Trophoblast cell (in vitro differentiated cells and primary cell): ENCODE measurements at regions not wholly inside any gene's neighbourhood (a gene's known extent, or its start where the extent isn't known, plus 50 kb on each side); places are given as distances from the start of the nearest gene placed in this dataset.

Experiments
- DNase-seq, 2 donors: peaks; one replicate each; pipeline ENCODE4 v3.0.0-alpha.2; 2016
- H2AFZ ChIP-seq: 2 replicates; pipeline ENCODE4 v1.6.1; 2013; ENCODE audit warnings: low read length, moderate library complexity, mild to moderate bottlenecking; ENCODE audit not compliant: insufficient read depth, poor library complexity
- H2AK5ac ChIP-seq: 2 replicates; pipeline ENCODE4 v1.6.1; 2013; ENCODE audit warnings: mild to moderate bottlenecking, low read length
- H2BK120ac ChIP-seq: 2 replicates; pipeline ENCODE4 v1.6.1; 2013; ENCODE audit warnings: low read length, mild to moderate bottlenecking, moderate library complexity; ENCODE audit not compliant: insufficient read depth, poor library complexity
- H2BK12ac ChIP-seq: 2 replicates; pipeline ENCODE4 v1.6.1; 2013; ENCODE audit warnings: mild to moderate bottlenecking, low read length, moderate library complexity
- H2BK5ac ChIP-seq: 2 replicates; pipeline ENCODE4 v1.6.1; 2013; ENCODE audit warnings: low read length, low read depth, moderate library complexity, mild to moderate bottlenecking; ENCODE audit not compliant: poor library complexity
- H3K14ac ChIP-seq: 2 replicates; pipeline ENCODE4 v1.6.1; 2013; ENCODE audit warnings: mild to moderate bottlenecking, low read length
- H3K18ac ChIP-seq: 2 replicates; pipeline ENCODE4 v1.6.1; 2013; ENCODE audit warnings: mild to moderate bottlenecking, low read length
- H3K23ac ChIP-seq: 2 replicates; pipeline ENCODE4 v1.6.1; 2013; ENCODE audit warnings: low read length
- H3K27ac ChIP-seq: 2 replicates; pipeline ENCODE4 v1.5.1; 2013; ENCODE audit warnings: low read depth, mild to moderate bottlenecking, inconsistent platforms, low read length, moderate library complexity
- H3K27me3 ChIP-seq: 2 replicates; pipeline ENCODE4 v1.6.1; 2013; ENCODE audit warnings: inconsistent platforms, mild to moderate bottlenecking, low read length, moderate library complexity; ENCODE audit not compliant: insufficient read depth
- H3K36me3 ChIP-seq, 2 experiments: 1 replicate in 1 of 2; 2 replicates in 1 of 2; pipeline ENCODE4 v1.6.1; 2013; ENCODE audit warnings: low read length in 2 of 2, mild to moderate bottlenecking in 2 of 2, moderate library complexity in 1 of 2; ENCODE audit not compliant: insufficient read depth in 2 of 2, control insufficient read depth in 1 of 2
- H3K4ac ChIP-seq: 2 replicates; pipeline ENCODE4 v1.6.1; 2013; ENCODE audit warnings: low read depth, mild to moderate bottlenecking, low read length, moderate library complexity
- H3K4me1 ChIP-seq, 2 experiments: 1 replicate in 1 of 2; 2 replicates in 1 of 2; pipeline ENCODE4 v1.6.1; 2013; ENCODE audit warnings: low read length in 2 of 2, mild to moderate bottlenecking in 2 of 2, moderate library complexity in 1 of 2; ENCODE audit not compliant: insufficient read depth in 2 of 2, control insufficient read depth in 1 of 2
- H3K4me2 ChIP-seq: 2 replicates; pipeline ENCODE4 v1.6.1; 2013; ENCODE audit warnings: inconsistent platforms, mild to moderate bottlenecking, low read length, moderate library complexity
- H3K4me3 ChIP-seq: 2 replicates; pipeline ENCODE4 v1.5.1; 2013; ENCODE audit warnings: mild to moderate bottlenecking, low read depth, low read length, inconsistent platforms
- H3K79me1 ChIP-seq: one replicate; pipeline ENCODE4 v1.6.1; 2013; ENCODE audit warnings: low read length
- H3K79me2 ChIP-seq: 2 replicates; pipeline ENCODE4 v1.6.1; 2013; ENCODE audit warnings: low read length, mild to moderate bottlenecking; ENCODE audit not compliant: control insufficient read depth, insufficient read depth, poor library complexity
- H3K9ac ChIP-seq: 2 replicates; pipeline ENCODE4 v1.6.1; 2013; ENCODE audit warnings: mild to moderate bottlenecking, low read length
- H3K9me3 ChIP-seq: 2 replicates; pipeline ENCODE4 v1.6.1; 2013; ENCODE audit warnings: low read depth, mild to moderate bottlenecking, control low read depth, inconsistent platforms, low read length; ENCODE audit not compliant: insufficient read depth
- H4K12ac ChIP-seq: 2 replicates; pipeline ENCODE4 v1.6.1; 2013; ENCODE audit warnings: low read depth, mild to moderate bottlenecking, low read length, moderate library complexity
- H4K8ac ChIP-seq: 2 replicates; pipeline ENCODE4 v1.6.1; 2013; ENCODE audit warnings: low read depth, mild to moderate bottlenecking, low read length, moderate library complexity
- H4K91ac ChIP-seq: one replicate; pipeline ENCODE4 v1.6.1; 2013; ENCODE audit warnings: low read depth, mild to moderate bottlenecking, low read length, moderate library complexity
- WGBS: extraction: QIAGEN DNeasy Blood & Tissue Kit; methylation state at CpG from one replicate; pipeline ENCODE4 v1.1.7; 2013; ENCODE audit warnings: missing lambda C conversion rate; ENCODE audit not compliant: insufficient read length, insufficient coverage; ENCODE audit errors: extremely low coverage; 5-methylcytosine and 5-hydroxymethylcytosine counted together

DNA sequence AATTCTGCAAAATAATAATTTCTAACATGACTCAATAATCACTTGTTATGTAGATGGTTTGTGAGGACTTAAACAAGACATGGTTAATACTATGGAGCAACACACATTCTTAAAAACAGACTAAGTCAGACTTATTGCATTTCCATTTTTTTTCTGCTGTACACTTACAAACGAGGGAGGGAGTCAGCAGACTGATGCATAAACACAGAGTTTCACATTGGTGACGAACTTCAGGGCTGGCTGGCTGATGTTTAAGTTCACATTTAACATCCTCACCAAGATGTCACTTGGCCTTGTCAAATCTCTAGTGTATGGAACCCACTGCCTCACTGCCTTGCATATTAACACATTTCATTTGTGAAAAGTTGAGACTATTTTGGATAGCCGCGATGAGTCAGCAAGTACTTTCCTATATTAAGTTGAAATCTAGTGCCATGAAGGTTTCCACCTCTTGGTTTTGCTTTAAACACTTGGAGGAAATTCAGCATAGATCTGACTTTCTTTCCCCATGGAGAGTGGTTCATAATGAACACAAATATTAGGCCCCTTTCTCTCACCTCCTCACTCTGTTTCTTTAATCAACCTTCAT, 337.5 kb upstream of the RUNX1 start:
- WGBS: no CpG with 5 or more reads among the region's 4 CpGs
- Histone ChIP-seq H2BK5ac (no peak overlapping the region), H3K4me3 (no peak overlapping the region), H3K23ac (no peak overlapping the region), H3K36me3 (no peaks in the 10 kb centered on the region), H2BK120ac (no peak overlapping the region), H4K12ac (no peak overlapping the region), H3K9me3 (no peaks in the 10 kb centered on the region), H4K91ac (no peak overlapping the region), H3K79me1 (no peaks in the 10 kb centered on the region), H3K4ac (no peak overlapping the region), H3K4me2 (no peak overlapping the region), H2AFZ (no peak overlapping the region), H3K9ac (no peak overlapping the region), H2BK12ac (no peak overlapping the region), H3K14ac (no peak overlapping the region), H4K8ac (no peak overlapping the region), H2AK5ac (no peak overlapping the region), H3K4me1 (no peaks in the 10 kb centered on the region), H3K27ac (no peak overlapping the region), H3K18ac (no peak overlapping the region), H3K79me2 (no peaks in the 10 kb centered on the region), H3K27me3 (no peaks in the 10 kb centered on the region)
- DNase-seq: no peak

DNA sequence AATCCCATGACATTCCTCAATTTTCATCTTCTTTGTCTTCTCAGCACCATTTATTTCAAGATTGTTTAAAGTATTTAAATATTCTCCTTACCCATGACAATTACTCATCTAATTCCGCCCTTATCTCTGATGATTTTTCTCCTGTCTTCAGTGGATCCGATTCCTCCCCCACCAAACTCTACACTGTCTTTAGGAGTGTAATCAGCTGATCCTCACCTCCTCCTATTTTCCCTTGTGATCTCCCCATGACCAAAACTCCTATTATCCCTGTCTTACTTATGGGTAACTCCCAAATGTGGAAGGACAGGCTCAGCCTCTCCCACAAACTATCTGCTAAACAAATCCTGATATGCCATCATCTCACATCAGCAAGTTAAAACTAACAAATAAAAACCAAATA, 335.3 kb upstream of the RUNX1 start:
- no peaks in the 10 kb centered on the region for H3K27me3 ChIP-seq
- H2AK5ac ChIP-seq: no peak overlapping the region
- no peak overlapping the region for H3K14ac ChIP-seq
- H2BK12ac ChIP-seq: no peak overlapping the region
- no peaks in the 10 kb centered on the region for H3K9me3 ChIP-seq
- no peak overlapping the region for H3K4ac ChIP-seq
- no peak overlapping the region for H4K12ac ChIP-seq
- no peak overlapping the region for H3K4me2 ChIP-seq
- no peak overlapping the region for H3K9ac ChIP-seq
- no peak overlapping the region for H2BK5ac ChIP-seq
- DNase-seq: no peak
- no peak overlapping the region for H3K4me3 ChIP-seq
- H3K79me1 ChIP-seq: no peaks in the 10 kb centered on the region
- H4K91ac ChIP-seq: no peak overlapping the region
- no peaks in the 10 kb centered on the region for H3K36me3 ChIP-seq
- no peak overlapping the region for H3K18ac ChIP-seq
- H4K8ac ChIP-seq: no peak overlapping the region
- no peak overlapping the region for H2BK120ac ChIP-seq
- no peak overlapping the region for H3K27ac ChIP-seq
- no peaks in the 10 kb centered on the region for H3K4me1 ChIP-seq
- no peaks in the 10 kb centered on the region for H3K79me2 ChIP-seq
- no peak overlapping the region for H3K23ac ChIP-seq
- no CpG with 5 or more reads among the region's 2 CpGs for WGBS
- H2AFZ ChIP-seq: no peak overlapping the region

DNA sequence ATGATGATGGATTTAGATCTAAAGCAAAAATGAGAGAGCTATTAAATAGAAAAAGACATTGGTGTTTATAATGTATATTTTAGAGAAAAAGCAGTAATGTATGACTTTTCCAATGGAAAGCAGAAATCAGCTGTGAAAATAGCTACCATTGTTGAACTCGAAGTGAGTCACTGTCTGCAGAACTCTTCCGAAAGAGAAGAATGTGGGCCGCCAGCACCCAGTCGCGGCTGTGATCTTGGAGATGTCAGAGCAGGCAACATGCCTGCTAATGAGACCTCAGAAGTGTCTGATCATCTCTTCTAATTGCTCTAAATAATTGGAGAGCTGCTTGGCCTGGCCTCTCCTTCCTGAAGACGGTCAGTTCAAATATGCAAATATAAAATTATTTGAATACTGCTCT, 333.6 kb upstream of the RUNX1 start:
- H3K18ac ChIP-seq: no peak overlapping the region
- no peaks in the 10 kb centered on the region for H3K9me3 ChIP-seq
- H2AFZ ChIP-seq: no peak overlapping the region
- H2BK12ac ChIP-seq: no peak overlapping the region
- H2AK5ac ChIP-seq: no peak overlapping the region
- no peak overlapping the region for H2BK5ac ChIP-seq
- H3K79me2 ChIP-seq: no peaks in the 10 kb centered on the region
- WGBS: no CpG with 5 or more reads among the region's 6 CpGs
- no peak overlapping the region for H4K8ac ChIP-seq
- H3K4me3 ChIP-seq: no peak overlapping the region
- no peaks in the 10 kb centered on the region for H3K36me3 ChIP-seq
- no peak overlapping the region for H3K14ac ChIP-seq
- no peaks in the 10 kb centered on the region for H3K27me3 ChIP-seq
- DNase-seq: peak; percentile 75 to 82
- no peak overlapping the region for H3K9ac ChIP-seq
- H2BK120ac ChIP-seq: no peak overlapping the region
- H3K23ac ChIP-seq: no peak overlapping the region
- no peak overlapping the region for H4K91ac ChIP-seq
- no peaks in the 10 kb centered on the region for H3K4me1 ChIP-seq
- no peak overlapping the region for H3K27ac ChIP-seq
- H3K79me1 ChIP-seq: no peaks in the 10 kb centered on the region
- no peak overlapping the region for H3K4ac ChIP-seq
- no peak overlapping the region for H3K4me2 ChIP-seq
- H4K12ac ChIP-seq: no peak overlapping the region

DNA sequence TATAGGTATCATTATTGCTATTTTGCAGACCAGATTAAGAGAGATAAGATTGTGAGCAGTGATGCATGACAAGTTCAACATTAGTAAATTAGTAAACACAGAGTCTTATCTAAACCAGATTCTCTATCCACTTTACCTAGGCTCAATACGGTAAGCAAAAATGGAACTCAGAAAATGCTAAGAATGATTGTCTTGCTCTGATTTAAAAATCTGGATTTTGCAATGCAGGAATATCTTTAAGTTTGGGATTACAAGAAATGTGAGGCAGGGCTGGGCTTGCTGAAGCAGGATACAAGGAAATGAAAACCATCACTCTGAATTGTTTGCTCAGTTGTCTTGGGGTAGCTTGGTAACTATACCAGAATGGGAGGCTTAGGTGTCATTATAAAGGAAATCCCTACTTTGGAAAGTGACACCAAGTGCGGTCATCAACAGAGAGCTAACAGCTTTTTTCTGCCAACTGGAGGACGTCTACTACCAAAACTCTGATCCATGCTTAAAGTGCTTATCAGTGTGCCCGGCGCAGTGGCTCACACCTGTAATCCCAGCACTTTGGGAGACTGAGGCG, 332.7 kb upstream of the RUNX1 start:
- Histone ChIP-seq H3K9me3 (no peaks in the 10 kb centered on the region), H3K79me2 (no peaks in the 10 kb centered on the region), H3K9ac (no peak overlapping the region), H3K14ac (no peak overlapping the region), H4K8ac (no peak overlapping the region), H4K91ac (no peak overlapping the region), H3K4me2 (no peak overlapping the region), H3K4me1 (peaks cover 0 to 2% of the 10 kb centered on the region in 2 experiments), H2BK120ac (no peak overlapping the region), H2AFZ (no peak overlapping the region), H3K23ac (no peak overlapping the region), H3K36me3 (no peaks in the 10 kb centered on the region), H3K4ac (no peak overlapping the region), H2AK5ac (no peak overlapping the region), H4K12ac (no peak overlapping the region), H3K27ac (no peak overlapping the region), H3K18ac (no peak overlapping the region), H2BK5ac (no peak overlapping the region), H2BK12ac (no peak overlapping the region), H3K79me1 (no peaks in the 10 kb centered on the region), H3K4me3 (no peak overlapping the region), H3K27me3 (no peaks in the 10 kb centered on the region)
- WGBS: no CpG with 5 or more reads among the region's 6 CpGs
- DNase-seq: peak; percentile 28 to 90
